GM18858 (cell line): ENCODE measurements at regions not wholly inside any gene's neighbourhood (a gene's known extent, or its start where the extent isn't known, plus 50 kb on each side); places are given as distances from the start of the nearest gene placed in this dataset.
"Not testable (repeated sequence)": the region's sequence is repeated elsewhere in the genome, so short reads cannot be mapped to it uniquely, and the experiment has no call there.

Source experiments
- ATAC-seq: cut with Tn5 transposase; IDR thresholded peaks from one replicate; pipeline ENCODE4 v1.9.1; 2021; ENCODE audit not compliant: unreplicated experiment

DNA sequence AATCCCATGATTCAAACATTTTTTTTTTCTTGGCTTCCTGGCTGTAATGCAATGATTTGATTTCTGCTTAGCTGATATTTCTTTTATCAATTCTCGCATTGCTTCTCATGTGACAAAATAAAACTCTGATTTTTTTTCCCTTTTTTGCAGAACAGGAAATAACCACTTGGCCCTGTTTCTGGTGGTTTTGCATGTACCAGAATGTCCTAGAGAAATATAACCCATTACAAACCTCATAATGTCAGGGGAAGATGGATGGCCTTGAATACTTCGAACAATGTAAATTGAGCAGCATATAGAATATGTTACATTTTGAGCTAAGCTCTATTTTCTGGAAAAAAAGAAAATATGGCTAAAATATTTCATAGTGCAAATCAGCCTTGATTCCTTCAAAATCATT is 275.6 kb downstream of the RAP2B start:
- no peak for ATAC-seq

DNA sequence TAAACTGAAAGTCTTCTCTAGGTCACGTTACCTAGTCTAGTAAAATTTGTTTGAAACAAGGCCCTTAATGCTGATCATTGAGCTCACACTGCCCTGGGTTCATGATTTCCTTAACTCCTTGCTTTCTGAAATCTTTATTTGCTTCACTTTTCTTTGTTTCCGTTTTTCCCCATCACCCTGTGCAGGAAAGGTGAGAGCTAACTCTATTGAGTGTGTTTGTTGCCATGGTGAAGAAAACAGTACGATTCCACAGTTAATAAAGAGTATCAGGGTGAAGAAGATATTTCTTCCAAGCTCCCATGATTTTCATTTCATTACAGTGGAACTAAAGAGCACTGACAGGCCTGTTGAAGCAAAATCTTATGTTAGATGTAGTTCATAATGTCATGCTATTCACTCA is 276.2 kb downstream of the RAP2B start:
- no peak for ATAC-seq

DNA sequence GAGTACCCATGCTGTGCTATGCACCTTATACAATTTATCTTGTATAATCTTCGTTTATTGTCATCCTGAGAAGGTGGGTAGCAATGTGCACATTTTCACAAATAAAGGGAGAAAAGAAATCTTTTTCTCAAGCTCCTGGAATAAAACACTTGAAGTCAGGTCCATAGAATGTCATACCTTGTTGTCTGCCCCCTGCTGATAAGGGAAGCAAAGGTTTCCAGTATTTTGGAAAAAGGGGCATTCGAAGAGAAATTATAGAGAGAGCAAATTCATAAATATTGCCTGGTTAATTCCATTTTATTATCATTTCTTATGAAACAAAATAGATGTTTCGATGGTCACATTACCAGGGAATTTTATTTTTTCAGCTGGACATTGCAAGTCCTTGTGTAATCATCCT is 277.8 kb downstream of the RAP2B start:
- no peak for ATAC-seq

DNA sequence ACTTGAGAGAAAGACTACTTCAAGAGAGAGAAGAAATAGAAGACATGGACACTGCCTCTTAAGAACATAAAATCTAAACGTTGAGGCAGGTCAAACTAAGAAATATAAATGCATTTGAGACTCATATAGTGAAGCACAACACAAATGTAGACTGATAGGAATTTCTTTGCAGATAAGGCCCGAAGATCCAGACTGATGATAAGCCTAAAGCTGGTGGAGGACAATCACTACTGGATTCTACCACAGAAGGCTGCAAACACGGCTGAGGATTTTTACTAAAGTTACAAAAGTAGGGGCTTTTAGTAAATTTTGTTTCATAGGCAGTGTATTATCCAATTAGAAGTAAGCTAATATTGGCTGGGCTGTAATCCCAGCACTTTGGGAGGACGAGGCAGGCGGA is 278.3 kb downstream of the RAP2B start:
- no peak for ATAC-seq

DNA sequence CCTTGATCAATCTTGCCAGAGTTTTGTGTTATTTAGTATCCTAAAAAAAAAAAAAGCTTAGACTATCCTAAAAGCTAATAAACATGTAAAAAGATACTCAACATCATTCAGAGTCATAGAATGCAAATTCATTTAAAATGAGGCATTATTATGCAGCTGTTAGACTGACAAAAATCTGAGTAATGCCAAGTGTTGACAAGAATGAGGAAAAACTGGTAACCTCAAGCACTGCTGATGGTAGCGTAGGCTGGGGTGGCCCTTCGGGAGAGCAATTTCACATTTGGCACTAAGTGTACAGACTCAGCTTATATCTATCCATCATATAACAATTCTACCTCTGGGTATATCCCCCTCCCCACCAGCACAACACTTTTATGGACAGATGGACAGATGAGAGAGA is 280.4 kb downstream of the RAP2B start:
- no peak for ATAC-seq

DNA sequence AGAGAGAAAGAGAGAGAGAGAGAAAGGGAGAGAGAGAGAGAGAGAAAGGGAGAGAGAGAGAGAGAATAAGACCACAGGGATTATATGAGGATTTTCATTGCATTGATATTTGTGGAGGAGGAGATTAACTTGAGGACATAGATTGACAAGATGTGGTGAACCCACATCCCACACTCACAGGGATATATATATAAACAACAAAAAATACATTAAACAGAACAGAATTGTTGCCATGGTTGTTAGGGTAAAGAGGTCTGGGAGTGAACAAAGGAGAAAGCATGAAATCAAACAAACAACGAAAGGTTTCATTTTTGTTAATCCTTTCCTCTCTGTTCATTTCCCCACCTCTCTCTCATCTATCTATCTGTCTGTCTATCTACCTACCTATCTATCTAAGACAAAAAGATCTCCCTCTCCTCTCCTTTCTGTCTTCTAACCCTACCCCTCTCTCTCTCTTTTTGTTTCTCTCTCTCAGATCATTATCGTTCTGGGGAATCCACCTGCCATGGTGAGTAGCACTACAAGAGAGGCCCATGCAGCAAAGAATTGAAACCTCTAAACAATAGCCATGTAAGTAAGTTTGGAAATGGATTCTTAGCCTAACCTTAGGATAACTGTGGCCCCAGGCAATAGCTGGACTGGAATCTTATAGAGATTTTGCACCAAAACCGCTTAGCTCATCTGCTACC is 280.9 kb downstream of the RAP2B start:
- ATAC-seq: no peak

DNA sequence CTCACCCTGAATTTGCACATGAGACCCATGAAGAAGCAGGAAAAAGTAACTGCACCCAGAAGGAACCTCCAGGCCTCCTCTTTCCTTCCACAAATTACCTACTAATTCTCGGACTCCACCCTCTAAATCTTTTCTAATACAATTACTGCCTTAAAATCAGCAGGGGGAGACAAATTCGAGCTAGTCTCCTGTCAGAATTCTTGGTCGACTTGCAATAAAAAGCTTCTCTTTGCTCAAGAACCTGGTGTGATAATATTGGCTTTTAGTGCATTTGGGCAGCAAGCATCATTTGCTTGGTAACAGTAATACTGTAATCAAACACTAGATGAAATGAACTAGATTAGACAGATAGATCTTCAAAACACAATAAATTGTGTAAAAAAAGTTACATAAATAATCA is 281.9 kb downstream of the RAP2B start:
- ATAC-seq: no peak

DNA sequence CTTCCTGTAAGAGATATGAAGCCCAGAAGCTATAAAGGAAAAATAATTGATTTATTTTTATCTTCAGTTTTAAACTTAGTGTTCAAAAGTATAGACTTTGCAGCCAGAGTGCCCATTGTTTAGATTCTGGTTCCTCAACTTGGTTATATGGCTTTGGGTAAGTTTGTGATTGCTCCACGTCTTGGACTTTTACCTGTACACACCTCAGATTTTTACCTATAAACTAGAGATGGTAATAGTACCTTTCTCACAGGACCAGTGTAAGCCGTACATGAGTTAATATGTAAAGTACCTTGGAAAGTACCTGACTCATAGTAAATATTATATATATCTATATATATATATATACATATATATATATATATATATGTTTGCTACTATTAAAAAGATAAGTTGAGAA is 283.8 kb downstream of the RAP2B start:
- no peak for ATAC-seq

DNA sequence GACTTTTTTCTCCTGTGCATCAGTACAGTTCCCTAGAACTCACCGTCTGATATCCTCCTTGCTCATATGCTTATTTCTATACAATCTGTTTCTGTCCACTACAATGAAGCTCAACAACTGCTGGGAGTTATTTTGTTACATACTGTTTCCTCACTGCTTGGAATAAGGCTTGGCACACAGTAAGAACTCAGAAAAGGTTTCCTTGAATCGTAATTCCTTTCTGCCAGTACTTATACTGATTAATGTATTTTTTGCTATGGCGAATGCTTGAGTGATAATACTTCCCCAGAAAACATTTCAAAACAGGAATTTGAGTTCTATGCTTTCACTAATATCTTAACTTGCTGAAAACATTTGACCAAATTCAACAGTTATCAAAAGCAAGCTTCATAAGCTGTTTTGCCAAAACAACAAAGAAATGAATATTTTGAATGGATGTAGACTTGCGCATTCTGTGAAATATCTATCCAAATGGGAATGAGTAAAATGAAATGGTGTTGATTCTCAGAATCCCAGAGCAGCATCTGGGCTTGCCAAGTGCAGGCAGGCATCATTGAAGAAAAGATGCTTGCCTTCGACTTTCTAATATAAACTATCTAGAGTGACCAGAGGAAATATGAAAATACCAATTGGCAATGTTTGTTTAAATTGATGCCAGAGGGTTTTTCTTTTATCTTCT is 286.3 kb downstream of the RAP2B start:
- no peak for ATAC-seq

DNA sequence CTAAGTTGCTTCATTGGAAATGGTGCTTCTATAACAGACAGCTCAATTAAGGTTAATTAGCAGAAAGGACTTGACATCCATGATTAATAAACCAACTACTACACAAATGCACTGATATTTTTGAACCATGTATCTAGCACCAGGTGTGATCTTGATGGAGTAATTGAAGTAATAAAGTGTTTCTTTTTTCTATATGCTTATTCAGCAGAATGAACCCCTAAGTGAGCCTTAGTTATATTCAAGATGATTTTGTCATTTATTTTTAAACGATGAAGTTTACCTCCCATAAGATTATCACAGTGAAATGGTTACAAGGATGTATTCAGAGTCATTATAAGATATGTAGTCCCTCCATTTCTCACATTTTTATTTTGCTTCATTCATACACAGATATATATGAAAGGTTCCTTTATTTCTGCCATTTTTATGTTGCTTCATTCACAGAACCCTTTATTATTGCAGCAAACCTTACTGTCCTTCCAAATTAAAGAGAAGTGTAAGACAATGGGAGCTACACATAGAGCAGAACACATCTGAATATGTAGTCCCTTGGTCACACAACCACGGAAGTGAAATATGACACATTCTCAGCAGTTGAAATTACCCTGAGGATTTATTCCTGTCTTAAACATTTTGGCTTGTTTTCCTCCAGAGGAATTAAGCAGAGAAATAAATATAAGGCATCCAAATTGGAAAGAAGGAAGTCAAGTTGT is 295.0 kb downstream of the RAP2B start:
- ATAC-seq: no peak

DNA sequence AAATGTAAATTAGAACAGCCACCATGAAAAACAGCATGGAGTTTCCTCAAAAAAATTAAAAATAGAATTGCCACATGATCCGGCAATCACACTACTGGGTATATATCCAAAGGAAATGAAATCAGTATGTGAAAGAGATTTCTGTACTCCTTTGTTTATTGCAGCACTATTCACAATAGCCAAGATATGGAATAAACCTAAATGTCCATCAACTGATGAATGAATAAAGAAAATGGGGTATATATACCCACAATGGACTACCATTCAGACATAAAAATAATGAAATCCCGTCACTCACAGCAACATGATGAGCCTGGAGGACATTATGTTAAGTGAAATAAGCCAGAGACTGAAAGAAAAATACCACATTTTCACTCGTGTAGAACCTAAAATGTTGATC is 296.9 kb downstream of the RAP2B start:
- ATAC-seq: no peak

DNA sequence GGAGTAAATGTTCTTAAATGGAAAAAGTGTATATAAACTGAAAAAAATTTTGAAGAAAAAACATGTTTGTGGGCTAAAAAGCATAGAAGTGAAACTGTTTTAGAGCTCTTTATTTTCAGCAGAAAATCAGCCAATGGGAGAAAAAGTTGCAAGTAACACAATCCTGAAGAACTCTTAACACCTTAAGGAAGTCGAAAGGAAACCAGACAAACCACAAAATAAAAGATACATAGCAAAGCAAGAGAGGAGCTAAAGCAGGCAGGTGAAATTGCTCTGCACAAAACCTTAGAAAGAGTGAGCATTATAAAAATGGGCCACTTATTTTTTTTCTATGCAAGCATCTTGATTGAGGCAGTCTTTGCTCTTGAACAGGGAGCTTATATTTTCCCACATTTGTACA is 300.5 kb downstream of the RAP2B start:
- ATAC-seq: no peak

DNA sequence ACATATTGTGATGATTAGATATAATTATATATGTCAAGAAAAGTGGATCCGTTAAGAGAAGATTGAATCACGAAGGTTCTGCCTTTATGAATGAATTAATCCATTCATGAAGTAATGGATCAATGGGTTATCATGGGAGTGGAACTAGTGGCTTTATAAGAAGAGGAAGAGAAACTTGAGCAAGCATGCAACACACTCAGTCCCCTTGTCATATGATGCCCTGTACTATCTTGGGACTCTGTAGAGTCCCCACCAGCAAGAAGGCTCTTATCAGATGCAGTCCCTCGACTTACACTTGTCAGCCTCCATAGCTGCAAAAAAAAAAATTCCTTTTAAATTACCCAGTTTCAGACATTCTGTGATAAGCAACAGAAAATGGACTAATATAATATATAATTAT is 301.9 kb downstream of the RAP2B start:
- peak; percentile 95 for ATAC-seq

DNA sequence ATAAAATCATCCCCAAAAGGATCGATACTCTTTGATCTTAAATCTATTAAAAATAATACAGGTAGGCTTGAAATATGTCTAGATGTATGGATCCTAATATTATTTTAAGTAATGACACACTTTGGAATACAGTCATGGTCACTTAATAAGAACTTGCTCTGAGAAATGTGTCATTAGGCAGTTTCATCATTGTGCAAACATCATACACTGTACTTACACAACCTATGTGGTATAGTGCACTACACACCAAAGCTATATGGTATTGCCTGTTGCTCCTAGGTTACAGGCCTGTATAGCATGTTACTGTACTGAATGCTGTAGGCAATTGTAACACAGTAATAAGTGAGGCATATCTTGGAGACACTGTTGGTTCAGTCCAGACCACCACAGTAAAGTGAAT is 307.1 kb downstream of the RAP2B start:
- ATAC-seq: no peak

DNA sequence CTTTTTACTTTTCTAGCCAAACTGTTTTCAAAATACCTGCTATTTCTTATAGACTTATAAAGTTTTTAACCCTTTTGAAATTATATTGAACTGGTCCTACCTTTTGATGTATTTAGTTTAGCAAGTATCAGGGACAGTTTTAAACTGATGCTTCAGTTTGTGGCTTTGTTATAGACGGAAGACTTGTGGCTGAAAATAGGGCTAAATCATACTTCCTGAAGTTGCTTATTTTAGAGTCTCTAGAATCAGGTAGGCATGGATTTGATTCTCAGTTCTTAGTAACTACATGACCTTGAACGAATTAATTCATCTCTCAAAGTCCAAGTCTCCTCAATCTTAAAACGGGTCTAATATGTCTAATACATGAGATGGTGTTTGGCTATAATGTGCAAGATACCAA is 322.8 kb downstream of the RAP2B start:
- ATAC-seq: no peak

DNA sequence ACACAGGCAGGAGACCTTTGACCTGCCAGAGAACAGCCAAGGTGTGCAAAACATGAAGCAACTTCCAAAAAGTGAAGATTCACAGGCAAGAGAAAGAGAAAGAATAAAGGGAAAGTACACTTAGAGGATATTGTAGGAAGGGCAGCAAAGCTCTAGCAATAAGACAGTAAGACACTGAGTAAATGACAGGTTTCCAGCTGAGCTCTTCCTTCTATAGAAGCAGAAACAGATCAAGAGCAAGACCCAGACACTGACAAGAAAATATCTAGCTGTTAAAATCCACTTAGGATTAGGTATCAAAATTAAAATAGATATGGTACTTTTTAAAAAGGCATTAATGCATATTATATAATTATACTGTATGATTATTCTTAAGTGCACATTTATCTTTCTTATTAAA is 333.4 kb downstream of the RAP2B start:
- no peak for ATAC-seq

DNA sequence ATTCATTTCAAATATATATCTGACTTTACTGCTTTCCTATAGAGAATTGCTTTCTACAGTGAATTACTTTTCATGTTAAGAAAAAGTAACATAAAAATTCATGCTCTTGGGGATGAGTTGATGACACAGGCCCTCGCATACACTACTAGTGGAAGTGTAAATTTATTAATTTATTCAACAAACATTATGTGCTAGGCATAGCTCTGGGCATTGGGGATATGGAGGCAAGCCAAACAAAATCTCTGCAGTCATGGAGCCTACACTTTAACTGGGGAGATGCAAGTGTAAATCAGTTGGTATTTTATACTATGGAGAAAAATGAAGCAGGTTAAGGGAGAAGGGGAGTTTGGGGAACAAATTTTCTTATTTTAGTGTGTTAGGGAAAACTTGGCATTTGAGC is 340.7 kb downstream of the RAP2B start:
- no peak for ATAC-seq

DNA sequence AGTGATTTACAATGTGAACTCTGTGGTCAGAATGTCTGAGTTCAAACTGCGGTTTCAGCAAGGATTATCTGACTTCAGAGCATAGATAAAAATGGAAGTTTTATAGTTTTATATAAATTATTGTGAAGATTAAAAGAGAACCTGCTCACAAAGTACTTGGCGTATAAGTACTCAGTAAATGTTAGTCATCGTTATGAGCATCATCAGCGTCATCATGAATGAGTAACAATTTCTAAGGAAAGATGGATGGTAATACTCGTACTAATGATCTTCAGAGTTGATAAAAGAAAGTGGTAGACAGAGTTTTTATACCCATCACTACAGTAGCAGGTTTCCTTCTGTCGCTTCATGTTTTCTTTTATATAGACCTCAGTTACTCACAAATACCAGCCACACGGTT is 341.8 kb downstream of the RAP2B start:
- ATAC-seq: no peak

DNA sequence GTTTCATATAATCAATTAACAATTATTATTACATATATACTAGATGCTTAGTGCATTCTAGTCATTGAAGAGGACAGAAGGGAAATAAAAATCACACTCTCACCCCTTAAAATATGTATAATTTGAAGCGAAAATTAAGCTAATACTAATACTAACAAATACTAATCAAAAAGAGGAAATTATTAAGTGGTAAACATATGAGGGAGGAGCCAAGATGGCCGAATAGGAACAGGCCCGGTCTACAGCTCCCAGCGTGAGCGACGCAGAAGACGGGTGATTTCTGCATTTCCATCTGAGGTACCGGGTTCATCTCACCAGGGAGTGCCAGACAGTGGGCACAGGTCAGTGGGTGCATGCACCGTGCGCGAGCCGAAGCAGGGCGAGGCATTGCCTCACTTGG is 344.2 kb downstream of the RAP2B start:
- ATAC-seq: not testable (repeated sequence)

DNA sequence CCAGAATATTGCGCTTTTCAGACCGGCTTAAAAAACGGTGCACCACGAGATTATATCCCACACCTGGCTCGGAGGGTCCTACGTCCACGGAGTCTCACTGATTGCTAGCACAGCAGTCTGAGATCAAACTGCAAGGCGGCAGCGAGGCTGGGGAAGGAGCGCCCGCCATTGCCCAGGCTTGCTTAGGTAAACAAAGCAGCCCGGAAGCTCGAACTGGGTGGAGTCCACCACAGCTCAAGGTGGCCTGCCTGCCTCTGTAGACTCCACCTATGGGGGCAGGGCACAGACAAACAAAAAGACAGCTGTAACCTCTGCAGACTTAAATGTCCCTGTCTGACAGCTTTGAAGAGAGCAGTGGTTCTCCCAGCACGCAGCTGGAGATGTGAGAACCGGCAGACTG is 344.7 kb downstream of the RAP2B start:
- ATAC-seq: not testable (repeated sequence)

DNA sequence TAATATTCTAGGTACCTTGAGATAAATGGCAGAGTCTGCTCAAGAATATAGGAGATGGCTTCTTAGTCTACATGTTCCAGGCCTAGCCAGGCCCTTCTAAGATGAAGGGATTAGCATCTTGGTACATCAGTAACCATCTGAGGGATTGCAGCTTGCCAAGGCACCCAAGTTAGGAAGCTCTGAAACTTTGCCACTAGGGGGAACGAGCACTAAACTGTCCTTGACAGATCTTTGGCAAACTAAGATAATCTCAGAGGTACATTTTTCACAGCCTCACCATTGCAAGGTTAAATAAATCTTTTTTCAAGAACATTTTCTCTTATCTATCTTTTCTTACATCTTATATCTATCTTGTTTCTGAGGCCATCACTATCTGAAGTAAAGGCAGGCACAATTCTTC is 351.2 kb downstream of the RAP2B start:
- ATAC-seq: no peak

DNA sequence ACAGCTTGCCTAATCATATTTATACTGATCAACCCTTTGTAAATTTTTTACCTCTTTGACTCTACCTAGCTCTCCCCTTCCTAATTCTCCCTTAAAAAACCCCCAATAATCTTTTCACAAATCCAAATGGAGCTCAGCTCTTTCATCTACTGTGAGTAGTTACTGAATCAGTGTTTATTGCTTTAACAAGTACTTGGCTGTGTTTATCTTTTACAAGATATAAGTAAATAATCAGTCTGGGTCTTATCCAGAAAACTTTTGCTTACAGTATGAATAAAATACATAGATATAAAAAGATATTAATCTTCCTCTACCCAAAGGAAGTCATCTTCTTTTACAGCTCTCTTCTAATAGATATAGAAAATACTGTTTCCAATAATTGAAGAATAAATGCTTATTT is 366.4 kb downstream of the RAP2B start:
- no peak for ATAC-seq
